IMR-90 (cell line): ENCODE measurements at regions not wholly inside any gene's neighbourhood (a gene's known extent, or its start where the extent isn't known, plus 50 kb on each side); places are given as distances from the start of the nearest gene placed in this dataset.
A peak's percentile ranks its signal among the peaks of the same experiment; 100 is the strongest.

ENCODE experiments used
- ATAC-seq: fragments of 200-7000 bp; cut with Tn5 transposase; 2 replicates; pipeline ENCODE4 v1.9.1; 2020; ENCODE audit warnings: low read depth, mild to moderate bottlenecking, moderate library complexity
- BruUV-seq: library from RNA; stranded (reverse); fragments of 400-500 nt; replicated peaks from 2 replicates; lab custom pipeline; 2021; lab: Mats Ljungman, UMichigan
- CTCF ChIA-PET: fragments of 300-600 bp; formaldehyde crosslinking; extraction: SDS; loops from one replicate; lab custom pipeline; 2021; ENCODE audit warnings: antibody characterized with exemption; lab: Yijun Ruan, JAX
- POLR2A ChIA-PET: fragments of 300-600 bp; sonication (Branson Sonifier 250); formaldehyde crosslinking; loops from one replicate; lab custom pipeline; 2022; ENCODE audit warnings: antibody characterized with exemption; ENCODE audit not compliant: unreplicated experiment; lab: Charles Lee
- DNase-seq: peaks from one replicate; pipeline ENCODE4 v3.0.0; 2013
- H2AFZ ChIP-seq: replicated peaks from 2 replicates; pipeline ENCODE3; 2013; ENCODE audit warnings: low read length, mild to moderate bottlenecking; ENCODE audit not compliant: poor library complexity
- H2AK5ac ChIP-seq: 2 replicates; pipeline ENCODE4 v1.6.1; 2013; ENCODE audit warnings: low read depth, low read length, inconsistent platforms
- H2AK9ac ChIP-seq: replicated peaks from 2 replicates; pipeline ENCODE3; 2013; ENCODE audit warnings: mild to moderate bottlenecking, low read depth, low read length, moderate library complexity; ENCODE audit not compliant: poor library complexity
- H2BK120ac ChIP-seq: 2 replicates; pipeline ENCODE4 v1.6.1; 2013; ENCODE audit warnings: low read depth, low read length, inconsistent platforms
- H2BK15ac ChIP-seq: 3 replicates; pipeline ENCODE4 v1.6.1; 2013; ENCODE audit warnings: low read depth, low read length, inconsistent platforms
- H2BK20ac ChIP-seq: 2 replicates; pipeline ENCODE4 v1.6.1; 2013; ENCODE audit warnings: low read depth, mild to moderate bottlenecking, inconsistent platforms, low read length, moderate library complexity
- H2BK5ac ChIP-seq: 2 replicates; pipeline ENCODE4 v1.6.1; 2013; ENCODE audit warnings: mild to moderate bottlenecking, low read depth, low read length, inconsistent platforms; ENCODE audit not compliant: poor library complexity, severe bottlenecking
- H3K14ac ChIP-seq: replicated peaks from 2 replicates; pipeline ENCODE4 v1.6.1; 2013; ENCODE audit warnings: low read depth, low read length, inconsistent platforms
- H3K18ac ChIP-seq: 2 replicates; pipeline ENCODE4 v1.6.1; 2013; ENCODE audit warnings: low read depth, low read length, control low read depth
- H3K23ac ChIP-seq: 2 replicates; pipeline ENCODE4 v1.6.1; 2013; ENCODE audit warnings: low read depth, low read length, inconsistent platforms
- H3K27ac ChIP-seq: 2 replicates; pipeline ENCODE4 v1.5.1; 2013; ENCODE audit warnings: mild to moderate bottlenecking, control low read depth, low read length; ENCODE audit not compliant: insufficient read depth
- H3K27me3 ChIP-seq: 2 replicates; pipeline ENCODE4 v1.6.1; 2013; ENCODE audit warnings: low read length; ENCODE audit not compliant: control insufficient read depth, insufficient read depth
- H3K36me3 ChIP-seq: 2 replicates; pipeline ENCODE4 v1.6.1; 2013; ENCODE audit warnings: low read length, mixed read lengths; ENCODE audit not compliant: control insufficient read depth, insufficient read depth
- H3K4ac ChIP-seq: 2 replicates; pipeline ENCODE4 v1.6.1; 2013; ENCODE audit warnings: low read depth, low read length, inconsistent platforms
- H3K4me1 ChIP-seq: 2 replicates; pipeline ENCODE4 v1.6.1; 2013; ENCODE audit warnings: low read length, mixed read lengths; ENCODE audit not compliant: control insufficient read depth, insufficient read depth
- H3K4me2 ChIP-seq: 2 replicates; pipeline ENCODE4 v1.6.1; 2013; ENCODE audit warnings: low read depth, mild to moderate bottlenecking, control low read depth, low read length, moderate library complexity
- H3K4me3 ChIP-seq: 2 replicates; pipeline ENCODE4 v1.5.1; 2013; ENCODE audit warnings: low read depth, mild to moderate bottlenecking, control low read depth, low read length, moderate library complexity; ENCODE audit not compliant: insufficient read depth
- H3K56ac ChIP-seq: 2 replicates; pipeline ENCODE4 v1.6.1; 2013; ENCODE audit warnings: low read length, inconsistent platforms; ENCODE audit not compliant: insufficient read depth; ENCODE audit errors: extremely low read depth
- H3K79me1 ChIP-seq, 2 experiments: 2 replicates each; pipeline ENCODE4 v1.6.1; 2013; ENCODE audit warnings: low read length in 2 of 2, inconsistent platforms in 1 of 2, low read depth in 1 of 2
- H3K9ac ChIP-seq: 2 replicates; pipeline ENCODE4 v1.6.1; 2013; ENCODE audit warnings: low read depth, low read length, control low read depth
- H3K9me1 ChIP-seq: 2 replicates; pipeline ENCODE4 v1.6.1; 2013; ENCODE audit warnings: low read length, inconsistent platforms; ENCODE audit not compliant: insufficient read depth
- H3K9me3 ChIP-seq: 2 replicates; pipeline ENCODE4 v1.6.1; 2013; ENCODE audit warnings: low read length; ENCODE audit not compliant: control insufficient read depth, insufficient read depth
- H4K20me1 ChIP-seq: 2 replicates; pipeline ENCODE4 v1.6.1; 2013; ENCODE audit warnings: low read length, inconsistent platforms; ENCODE audit not compliant: insufficient read depth
- H4K5ac ChIP-seq: 2 replicates; pipeline ENCODE4 v1.6.1; 2013; ENCODE audit warnings: mild to moderate bottlenecking, low read depth, low read length, control low read depth
- H4K8ac ChIP-seq, 2 experiments: 2 replicates each; pipeline ENCODE4 v1.6.1; 2013; ENCODE audit warnings: low read depth in 2 of 2, low read length in 2 of 2, control low read depth in 1 of 2, inconsistent platforms in 1 of 2
- H4K91ac ChIP-seq: 2 replicates; pipeline ENCODE4 v1.6.1; 2013; ENCODE audit warnings: low read depth, low read length, inconsistent platforms; ENCODE audit not compliant: insufficient read depth
- BHLHE40 ChIP-seq: fragments of 150-350 bp; IDR thresholded peaks from 2 replicates; pipeline ENCODE4 v1.6.1; 2016; ENCODE audit warnings: mild to moderate bottlenecking, low read depth, low read length
- CEBPB ChIP-seq: IDR thresholded peaks from 2 replicates; pipeline ENCODE4 v1.6.1; 2012; ENCODE audit warnings: low read depth, low read length, improper control_type of control experiment
- CHD1 ChIP-seq: IDR thresholded peaks from 2 replicates; pipeline ENCODE4 v1.6.1; 2012; ENCODE audit warnings: low read depth, low read length, improper control_type of control experiment
- CTCF ChIP-seq: conservative IDR thresholded peaks from 2 replicates; pipeline ENCODE4 v1.5.1; 2012; ENCODE audit warnings: mild to moderate bottlenecking, low read depth, low read length, improper control_type of control experiment
- ELK1 ChIP-seq: fragments of 150-350 bp; IDR thresholded peaks from 2 replicates; pipeline ENCODE4 v1.6.1; 2016; ENCODE audit warnings: low read depth, mild to moderate bottlenecking, low read length, moderate library complexity, borderline replicate concordance
- FOS ChIP-seq: fragments of 150-350 bp; IDR thresholded peaks from 2 replicates; pipeline ENCODE4 v1.6.1; 2016; ENCODE audit warnings: low read depth, low read length
- MAZ ChIP-seq: IDR thresholded peaks from 2 replicates; pipeline ENCODE4 v1.6.1; 2012; ENCODE audit warnings: low read depth, mild to moderate bottlenecking, low read length, improper control_type of control experiment, moderate library complexity, borderline replicate concordance
- MXI1 ChIP-seq: IDR thresholded peaks from 2 replicates; pipeline ENCODE4 v1.6.1; 2012; ENCODE audit warnings: low read depth, mild to moderate bottlenecking, low read length, moderate library complexity, borderline replicate concordance
- NFE2L2 ChIP-seq: fragments of 150-350 bp; IDR thresholded peaks from 2 replicates; pipeline ENCODE4 v1.6.1; 2016; ENCODE audit warnings: low read depth, mild to moderate bottlenecking, low read length
- POLR2A ChIP-seq: IDR thresholded peaks from 2 replicates; pipeline ENCODE4 v1.6.1; 2012; ENCODE audit warnings: mild to moderate bottlenecking, low read depth, low read length
- RAD21 ChIP-seq: IDR thresholded peaks from 2 replicates; pipeline ENCODE4 v1.6.1; 2012; ENCODE audit warnings: low read length, improper control_type of control experiment
- RCOR1 ChIP-seq: IDR thresholded peaks from 2 replicates; pipeline ENCODE4 v1.6.1; 2012; ENCODE audit warnings: mild to moderate bottlenecking, low read length, improper control_type of control experiment; ENCODE audit not compliant: insufficient replicate concordance
- RFX5 ChIP-seq: IDR thresholded peaks from 2 replicates; pipeline ENCODE4 v1.8.0; 2012; ENCODE audit warnings: low read depth, mild to moderate bottlenecking, low read length, moderate library complexity
- SMC3 ChIP-seq: fragments of 150-350 bp; IDR thresholded peaks from 2 replicates; pipeline ENCODE4 v1.6.1; 2016; ENCODE audit warnings: low read depth, mild to moderate bottlenecking, antibody characterized with exemption, low read length, moderate library complexity
- USF2 ChIP-seq: fragments of 150-350 bp; IDR thresholded peaks from 2 replicates; pipeline ENCODE4 v1.6.1; 2017; ENCODE audit warnings: mild to moderate bottlenecking, antibody characterized with exemption, low read length, low read depth
- dilution Hi-C: fragments of 300-500 bp; cut with HindIII; formaldehyde crosslinking; loops from one replicate; pipeline ENCODE4 v1.14.3; 2018; ENCODE audit warnings: low sequenced_read_pairs; ENCODE audit not compliant: unreplicated experiment
- in situ Hi-C: fragments of 300-500 bp; cut with MboI; formaldehyde crosslinking; loops from 3 replicates; pipeline ENCODE4 v1.14.3; 2019; ENCODE audit warnings: low sequenced_read_pairs, inconsistent platforms, mixed read lengths
- intact Hi-C: fragments of 100-400 bp; cut with micrococcal nuclease; formaldehyde crosslinking; loops from 2 replicates; pipeline ENCODE4 v1.10.0; 2022

GRCh38 chr18:29616867-29617266 lies 1425.7 kb downstream of the DSC3 start:
- Histone ChIP-seq H3K79me1 (no peaks in the 10 kb centered on the region), H3K4me1 (no peaks in the 10 kb centered on the region), H2AFZ (peak overlapping the region; percentile 35), H3K23ac (no peak overlapping the region), H2AK9ac (no peak overlapping the region), H2BK120ac (no peak overlapping the region), H3K4me2 (no peak overlapping the region), H3K4ac (no peak overlapping the region), H3K4me3 (no peak overlapping the region), H3K18ac (no peak overlapping the region), H3K36me3 (no peaks in the 10 kb centered on the region), H2BK5ac (no peak overlapping the region), H4K8ac (no peak overlapping the region), H3K9me1 (no peaks in the 10 kb centered on the region), H4K91ac (no peak overlapping the region), H2AK5ac (no peak overlapping the region), H4K20me1 (no peaks in the 10 kb centered on the region), H3K9me3 (no peaks in the 10 kb centered on the region), H2BK15ac (no peak overlapping the region), H3K9ac (no peak overlapping the region), H2BK20ac (no peak overlapping the region), H4K5ac (no peak overlapping the region), H3K27ac (no peak overlapping the region), H3K56ac (no peak overlapping the region), H3K14ac (no peak overlapping the region), H3K27me3 (no peaks in the 10 kb centered on the region)
- no TSS peak for BruUV-seq
- DNase-seq, result no peak
- intact Hi-C loops, result no loop called here
- no peak for ATAC-seq
- ChIA-PET CTCF (interaction anchor here (0.8 kb wide), 1 partner anchor 9 kb away, joined by 3 read pairs; no protein-coding TSS in a partner anchor), POLR2A (no interaction called here)
- in situ Hi-C loops, result no loop called here
- no peak for TF ChIP-seq POLR2A
- TF ChIP-seq CHD1, result no peak
- TF ChIP-seq SMC3, result no peak
- no peak for TF ChIP-seq RAD21
- TF ChIP-seq ELK1, result no peak
- TF ChIP-seq MXI1, result no peak
- no peak for TF ChIP-seq BHLHE40
- no peak for TF ChIP-seq FOS
- no peak for TF ChIP-seq MAZ
- TF ChIP-seq RCOR1, result no peak
- TF ChIP-seq CEBPB, result no peak
- no peak for TF ChIP-seq NFE2L2
- TF ChIP-seq CTCF, result no peak
- TF ChIP-seq USF2, result no peak
- TF ChIP-seq RFX5, result no peak
- dilution Hi-C loops, result no loop called here
